ENCODE measurements at regions not wholly inside any gene's neighbourhood (a gene's known extent, or its start where the extent isn't known, plus 50 kb on each side); places are given as distances from the start of the nearest gene placed in this dataset.

- H3K4me3 ChIP-seq (ENCODE audit: low read depth, low read length) = no peak overlapping the region
- no peak for DNase-seq (ENCODE audit: low read depth)
- TF ChIP-seq, protein P1, sequence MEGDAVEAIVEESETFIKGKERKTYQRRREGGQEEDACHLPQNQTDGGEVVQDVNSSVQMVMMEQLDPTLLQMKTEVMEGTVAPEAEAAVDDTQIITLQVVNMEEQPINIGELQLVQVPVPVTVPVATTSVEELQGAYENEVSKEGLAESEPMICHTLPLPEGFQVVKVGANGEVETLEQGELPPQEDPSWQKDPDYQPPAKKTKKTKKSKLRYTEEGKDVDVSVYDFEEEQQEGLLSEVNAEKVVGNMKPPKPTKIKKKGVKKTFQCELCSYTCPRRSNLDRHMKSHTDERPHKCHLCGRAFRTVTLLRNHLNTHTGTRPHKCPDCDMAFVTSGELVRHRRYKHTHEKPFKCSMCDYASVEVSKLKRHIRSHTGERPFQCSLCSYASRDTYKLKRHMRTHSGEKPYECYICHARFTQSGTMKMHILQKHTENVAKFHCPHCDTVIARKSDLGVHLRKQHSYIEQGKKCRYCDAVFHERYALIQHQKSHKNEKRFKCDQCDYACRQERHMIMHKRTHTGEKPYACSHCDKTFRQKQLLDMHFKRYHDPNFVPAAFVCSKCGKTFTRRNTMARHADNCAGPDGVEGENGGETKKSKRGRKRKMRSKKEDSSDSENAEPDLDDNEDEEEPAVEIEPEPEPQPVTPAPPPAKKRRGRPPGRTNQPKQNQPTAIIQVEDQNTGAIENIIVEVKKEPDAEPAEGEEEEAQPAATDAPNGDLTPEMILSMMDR (IDR thresholded peaks at IDR 0.05; ENCODE audit: control insufficient read depth, extremely low read depth, insufficient read depth) = no peak
Observed at GRCh38 chr6:90900034-90900433, 313.2 kb upstream of the MAP3K7 start.

DNA sequence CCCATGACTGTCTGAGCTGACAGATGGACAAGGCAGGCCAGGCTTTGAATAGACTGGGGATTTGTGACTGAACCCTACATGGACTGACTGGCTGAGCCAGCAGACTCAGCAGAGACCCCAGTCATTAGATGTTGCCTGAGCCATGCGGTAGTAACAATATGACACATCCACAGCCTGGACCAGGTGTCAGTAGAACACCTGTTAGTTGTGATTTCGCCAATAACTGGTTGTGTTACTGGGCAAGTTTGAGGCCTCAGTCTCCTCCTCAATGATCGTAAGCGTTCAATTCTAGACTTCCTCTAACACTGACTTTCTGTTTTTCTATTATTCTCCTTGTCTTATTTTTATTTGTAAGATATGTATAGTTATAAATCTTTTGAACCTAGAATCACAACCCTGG, 311.9 kb upstream of the MAP3K7 start:
- no peak for DNase-seq (ENCODE audit: low read depth)
- TF ChIP-seq, protein P1 (IDR thresholded peaks at IDR 0.05; ENCODE audit: control insufficient read depth, extremely low read depth, insufficient read depth) = no peak

GRCh38 chr6:90896075-90896547, 309.2 kb upstream of the MAP3K7 start:
- no peak for DNase-seq (ENCODE audit: low read depth)
- H3K4me3 ChIP-seq (ENCODE audit: low read depth, low read length) = no peak overlapping the region
- TF ChIP-seq, protein P1 (IDR thresholded peaks at IDR 0.05; ENCODE audit: control insufficient read depth, extremely low read depth, insufficient read depth) = no peak

More for the DNA sequence above, 311.9 kb upstream of the MAP3K7 start:
- no peak overlapping the region for H3K4me3 ChIP-seq (ENCODE audit: low read depth, low read length)

GRCh38 chr6:90895299-90896074, 308.6 kb upstream of the MAP3K7 start:
- H3K4me3 ChIP-seq (ENCODE audit: low read depth, low read length) = no peak overlapping the region
- TF ChIP-seq, protein P1 (IDR thresholded peaks at IDR 0.05; ENCODE audit: control insufficient read depth, extremely low read depth, insufficient read depth) = no peak
- no peak for DNase-seq (ENCODE audit: low read depth)

GRCh38 chr6:90894285-90895130, 307.6 kb upstream of the MAP3K7 start:
- TF ChIP-seq, protein P1 (IDR thresholded peaks at IDR 0.05; ENCODE audit: control insufficient read depth, extremely low read depth, insufficient read depth) = no peak
- no peak overlapping the region for H3K4me3 ChIP-seq (ENCODE audit: low read depth, low read length)
- peak; percentile 22 for DNase-seq (ENCODE audit: low read depth)

GRCh38 chr6:90893400-90893799, 306.5 kb upstream of the MAP3K7 start:
- DNase-seq (ENCODE audit: low read depth) = no peak
- H3K4me3 ChIP-seq (ENCODE audit: low read depth, low read length) = no peak overlapping the region
- TF ChIP-seq, protein P1 (IDR thresholded peaks at IDR 0.05; ENCODE audit: control insufficient read depth, extremely low read depth, insufficient read depth) = no peak
